Kidney (tissue), 13 donors: ENCODE measurements at regions not wholly inside any gene's neighbourhood (a gene's known extent, or its start where the extent isn't known, plus 50 kb on each side); places are given as distances from the start of the nearest gene placed in this dataset.

Experiments used
- DNase-seq, 5 donors: peaks; one replicate each; pipeline ENCODE4 v3.0.0-alpha.2; 2013 to 2020
- FAIRE-seq: peaks from 2 replicates; lab custom pipeline; 2012; peaks lifted over from hg19 to GRCh38; lab: Jason Lieb, UNC
- H3K27ac ChIP-seq, 2 donors: one replicate each; pipeline ENCODE4 v1.7.0; 2013; ENCODE audit warnings: low read depth in 2 of 2, low read length in 2 of 2, inconsistent platforms in 1 of 2
- H3K27me3 ChIP-seq: one replicate; pipeline ENCODE4 v1.7.1; 2013; ENCODE audit warnings: low read length, inconsistent platforms; ENCODE audit not compliant: control insufficient read depth, insufficient read depth
- H3K36me3 ChIP-seq, 3 donors: one replicate each; pipeline versions ENCODE4 v1.7.0 to v1.7.1; 2013; ENCODE audit warnings: low read length in 3 of 3, control low read depth in 1 of 3, inconsistent platforms in 1 of 3; ENCODE audit not compliant: insufficient read depth in 3 of 3, control insufficient read depth in 2 of 3
- H3K4me1 ChIP-seq, 3 donors: one replicate each; pipeline versions ENCODE4 v1.7.0 to v1.7.1; 2013; ENCODE audit warnings: low read length in 3 of 3, inconsistent platforms in 1 of 3, low read depth in 1 of 3; ENCODE audit not compliant: control insufficient read depth in 2 of 3, insufficient read depth in 2 of 3
- H3K4me3 ChIP-seq, 3 donors: one replicate each; pipeline versions ENCODE4 v1.7.0 to v1.8.1; 2013; ENCODE audit warnings: low read length in 3 of 3, control low read depth in 1 of 3, inconsistent platforms in 1 of 3
- H3K9ac ChIP-seq, 3 donors: one replicate each; pipeline versions ENCODE4 v1.7.0 to v1.7.1; 2013; ENCODE audit warnings: low read length in 3 of 3, control low read depth in 1 of 3, inconsistent platforms in 1 of 3
- H3K9me3 ChIP-seq, 3 donors: one replicate each; pipeline versions ENCODE4 v1.7.0 to v1.7.1; 2013; ENCODE audit warnings: low read length in 3 of 3, control low read depth in 1 of 3, inconsistent platforms in 1 of 3; ENCODE audit not compliant: control insufficient read depth in 2 of 3, insufficient read depth in 1 of 3
- CTCF ChIP-seq: IDR thresholded peaks from 3 replicates; pipeline ENCODE4 v1.5.1; 2012; ENCODE audit warnings: mild to moderate bottlenecking, moderate library complexity, borderline replicate concordance; ENCODE audit not compliant: insufficient read depth; ENCODE audit errors: extremely low read depth
- intact Hi-C: fragments of 100-400 bp; cut with DNase I; formaldehyde crosslinking; loops from one replicate; pipeline ENCODE4 v1.11.1; 2022
- donor health status: control.
- donor health status: control.
- donor health status: control.
- donor health status: control.
- donor health status: control.
- donor health status: DM: yes; HTN: yes; CAD: no.
- donor health status: Normal renal cell carcinoma (clear cell type).

- intact Hi-C loops: no loop called here
- DNase-seq (no peak), FAIRE-seq (no peak)
- H3K9me3 ChIP-seq: no peaks in the 10 kb centered on the region
- H3K9ac ChIP-seq: no peak overlapping the region
- no peak for TF ChIP-seq CTCF
- no peak overlapping the region for H3K27ac ChIP-seq
- no peak overlapping the region for H3K4me3 ChIP-seq
- no peaks in the 10 kb centered on the region for H3K36me3 ChIP-seq
- no peaks in the 10 kb centered on the region for H3K4me1 ChIP-seq
- no peaks in the 10 kb centered on the region for H3K27me3 ChIP-seq
Measured at GRCh38 chr3:161600173-161600572, 103.6 kb downstream of the OTOL1 start.

- no peaks in the 10 kb centered on the region for H3K4me1 ChIP-seq
- H3K4me3 ChIP-seq: no peak overlapping the region
- no peaks in the 10 kb centered on the region for H3K9me3 ChIP-seq
- no peak for DNase-seq
- no peak overlapping the region for H3K9ac ChIP-seq
- intact Hi-C loops: no loop called here
- no peaks in the 10 kb centered on the region for H3K36me3 ChIP-seq
- H3K27ac ChIP-seq: no peak overlapping the region
- FAIRE-seq: no peak
- no peak for TF ChIP-seq CTCF
- H3K27me3 ChIP-seq: no peaks in the 10 kb centered on the region
Measured at GRCh38 chr3:161602475-161602874, 105.9 kb downstream of the OTOL1 start.

- no peaks in the 10 kb centered on the region for H3K9me3 ChIP-seq
- intact Hi-C loops: no loop called here
- H3K4me3 ChIP-seq: no peak overlapping the region
- H3K4me1 ChIP-seq: no peaks in the 10 kb centered on the region
- DNase-seq (no peak), FAIRE-seq (no peak)
- no peak for TF ChIP-seq CTCF
- H3K9ac ChIP-seq: no peak overlapping the region
- no peak overlapping the region for H3K27ac ChIP-seq
- H3K36me3 ChIP-seq: no peaks in the 10 kb centered on the region
- H3K27me3 ChIP-seq: no peaks in the 10 kb centered on the region
Measured at GRCh38 chr3:161602918-161603317, 106.3 kb downstream of the OTOL1 start.

GRCh38 chr3:161607056-161607455 lies 110.4 kb downstream of the OTOL1 start:
- Histone ChIP-seq H3K9ac (no peak overlapping the region), H3K4me1 (no peaks in the 10 kb centered on the region), H3K27ac (no peak overlapping the region), H3K4me3 (no peak overlapping the region), H3K36me3 (no peaks in the 10 kb centered on the region), H3K9me3 (peaks cover 0 to 1% (median 0%) of the 10 kb centered on the region in 3 donors), H3K27me3 (no peaks in the 10 kb centered on the region)
- intact Hi-C loops: no loop called here
- FAIRE-seq (no peak), DNase-seq (no peak)
- TF ChIP-seq CTCF: no peak
